OCI-LY1 (cell line): ENCODE measurements at regions not wholly inside any gene's neighbourhood (a gene's known extent, or its start where the extent isn't known, plus 50 kb on each side); places are given as distances from the start of the nearest gene placed in this dataset.
"Not testable (repeated sequence)": the region's sequence is repeated elsewhere in the genome, so short reads cannot be mapped to it uniquely, and the experiment has no call there.

ENCODE experiments used
- EZH2 ChIP-seq: fragments of 200-600 bp; sonication (generic), shearing (Covaris generic); IDR thresholded peaks from 2 replicates; pipeline ENCODE4 v1.8.0; 2017; ENCODE audit warnings: borderline replicate concordance, mixed run types, mild to moderate bottlenecking, antibody characterized with exemption, low read length, moderate library complexity, mixed read lengths
- TF ChIP-seq, protein P1 (sequence below): fragments of 200-600 bp; sonication (generic), shearing (Covaris generic); IDR thresholded peaks from 2 replicates; pipeline ENCODE4 v1.5.1; 2017; ENCODE audit warnings: mild to moderate bottlenecking, antibody characterized with exemption, low read length, moderate library complexity, mixed read lengths

DNA sequence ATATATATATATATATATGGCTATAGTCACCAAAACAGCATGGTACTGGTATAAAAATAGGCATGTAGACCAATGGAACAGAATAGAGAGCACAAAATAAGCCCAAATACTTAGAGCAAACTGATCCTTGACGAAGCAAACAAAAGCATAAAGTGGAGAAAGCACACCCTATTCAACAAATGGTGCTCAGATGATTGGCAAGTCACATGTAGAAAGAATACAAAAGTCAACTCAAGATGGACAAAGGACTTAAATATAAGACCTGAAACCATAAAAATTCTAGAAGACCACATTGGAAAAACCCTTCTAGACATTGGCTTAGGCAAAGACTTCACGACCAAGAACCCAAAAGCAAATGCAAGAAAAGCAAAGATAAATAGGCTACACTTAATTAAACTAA, 167.2 kb downstream of the NAA11 start:
- TF ChIP-seq, protein P1, sequence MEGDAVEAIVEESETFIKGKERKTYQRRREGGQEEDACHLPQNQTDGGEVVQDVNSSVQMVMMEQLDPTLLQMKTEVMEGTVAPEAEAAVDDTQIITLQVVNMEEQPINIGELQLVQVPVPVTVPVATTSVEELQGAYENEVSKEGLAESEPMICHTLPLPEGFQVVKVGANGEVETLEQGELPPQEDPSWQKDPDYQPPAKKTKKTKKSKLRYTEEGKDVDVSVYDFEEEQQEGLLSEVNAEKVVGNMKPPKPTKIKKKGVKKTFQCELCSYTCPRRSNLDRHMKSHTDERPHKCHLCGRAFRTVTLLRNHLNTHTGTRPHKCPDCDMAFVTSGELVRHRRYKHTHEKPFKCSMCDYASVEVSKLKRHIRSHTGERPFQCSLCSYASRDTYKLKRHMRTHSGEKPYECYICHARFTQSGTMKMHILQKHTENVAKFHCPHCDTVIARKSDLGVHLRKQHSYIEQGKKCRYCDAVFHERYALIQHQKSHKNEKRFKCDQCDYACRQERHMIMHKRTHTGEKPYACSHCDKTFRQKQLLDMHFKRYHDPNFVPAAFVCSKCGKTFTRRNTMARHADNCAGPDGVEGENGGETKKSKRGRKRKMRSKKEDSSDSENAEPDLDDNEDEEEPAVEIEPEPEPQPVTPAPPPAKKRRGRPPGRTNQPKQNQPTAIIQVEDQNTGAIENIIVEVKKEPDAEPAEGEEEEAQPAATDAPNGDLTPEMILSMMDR = not testable (repeated sequence)
- TF ChIP-seq EZH2 = not testable (repeated sequence)
